Prostate gland (tissue), 2 donors: ENCODE measurements at regions not wholly inside any gene's neighbourhood (a gene's known extent, or its start where the extent isn't known, plus 50 kb on each side); places are given as distances from the start of the nearest gene placed in this dataset.

ENCODE experiments used
- DNase-seq: peaks from one replicate; pipeline ENCODE4 v3.0.0-alpha.2; 2019; ENCODE audit warnings: low spot score
- H3K27ac ChIP-seq, 2 donors: fragments of 200-600 bp; sonication (generic); 2 replicates each; pipeline ENCODE4 v1.5.1; 2017 to 2019
- H3K27me3 ChIP-seq: fragments of 200-600 bp; sonication (generic); replicated peaks from 2 replicates; pipeline ENCODE4 v1.5.1; 2019; ENCODE audit not compliant: insufficient read depth
- H3K36me3 ChIP-seq, 2 donors: fragments of 200-600 bp; sonication (generic); 1 replicate in 1 of 2; 2 replicates in 1 of 2; pipeline versions ENCODE4 v1.5.1 to v1.8.1; 2017 to 2019
- H3K4me1 ChIP-seq: fragments of 200-600 bp; sonication (generic); replicated peaks from 2 replicates; pipeline ENCODE4 v1.5.1; 2019
- H3K4me3 ChIP-seq, 2 donors: fragments of 200-600 bp; sonication (generic); 2 replicates each; pipeline ENCODE4 v1.5.1; 2017 to 2019
- H3K9me3 ChIP-seq: fragments of 200-600 bp; sonication (generic); 2 replicates; pipeline ENCODE4 v1.5.1; 2017
- POLR2A ChIP-seq: fragments of 450-650 bp; IDR thresholded peaks from one replicate; pipeline ENCODE4 v1.6.1; 2016; ENCODE audit warnings: antibody characterized with exemption, mild to moderate bottlenecking
- POLR2AphosphoS5 ChIP-seq: sonication (generic); formaldehyde crosslinking; IDR thresholded peaks from one replicate; pipeline ENCODE4 v1.6.1; 2017; ENCODE audit warnings: antibody characterized with exemption
- WGBS: methylation state at CpG from one replicate; pipeline ENCODE4 v1.1.5; 2018; 5-methylcytosine and 5-hydroxymethylcytosine counted together
- intact Hi-C: fragments of 100-400 bp; cut with DNase I; formaldehyde crosslinking; loops from one replicate; pipeline ENCODE4 v1.14.2; 2022
- TF ChIP-seq, protein P1 (sequence below), 4 experiments: fragments of 200-600 bp in 2 of 4; fragments of 450-650 bp in 2 of 4; sonication (generic) in 2 of 4; IDR thresholded peaks; 1 replicate in 3 of 4; 2 replicates in 1 of 4; pipeline ENCODE4 v1.5.1; 2016 to 2019; ENCODE audit warnings: antibody characterized with exemption in 4 of 4, mild to moderate bottlenecking in 2 of 4, moderate library complexity in 2 of 4

- WGBS, result 54% methylated on average over 3 of the region's 3 CpGs
- intact Hi-C loops, result no loop called here
- no peak overlapping the region for H3K27ac ChIP-seq
Measured at GRCh38 chr10:22111705-22112104, 106.1 kb downstream of the EBLN1 start.

DNA sequence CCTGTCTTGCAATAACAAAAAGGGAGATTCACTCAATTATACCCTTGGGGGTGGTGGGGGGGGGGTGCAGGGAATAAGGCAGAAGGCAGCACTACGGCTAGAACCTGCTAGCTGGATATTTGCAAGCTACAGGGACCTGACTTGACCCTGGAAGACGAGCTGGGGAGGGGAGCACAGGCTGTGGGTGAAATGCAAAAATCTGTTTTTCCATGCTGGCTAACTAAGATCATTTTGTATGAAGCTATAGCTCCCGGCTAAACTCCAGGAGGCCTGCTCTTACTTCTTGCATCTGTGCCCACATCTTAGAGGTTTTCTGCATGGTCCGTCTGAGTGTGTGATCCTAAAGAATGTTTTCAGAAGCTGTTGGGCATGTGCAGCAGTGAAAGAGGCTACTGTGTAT lies 106.6 kb downstream of the EBLN1 start:
- Histone ChIP-seq H3K9me3 (no peaks in the 10 kb centered on the region), H3K4me1 (no peaks in the 10 kb centered on the region), H3K27me3 (no peaks in the 10 kb centered on the region), H3K36me3 (no peaks in the 10 kb centered on the region), H3K27ac (no peak overlapping the region), H3K4me3 (no peak overlapping the region)
- TF ChIP-seq POLR2AphosphoS5 (no peak), POLR2A (no peak)
- TF ChIP-seq, protein P1, sequence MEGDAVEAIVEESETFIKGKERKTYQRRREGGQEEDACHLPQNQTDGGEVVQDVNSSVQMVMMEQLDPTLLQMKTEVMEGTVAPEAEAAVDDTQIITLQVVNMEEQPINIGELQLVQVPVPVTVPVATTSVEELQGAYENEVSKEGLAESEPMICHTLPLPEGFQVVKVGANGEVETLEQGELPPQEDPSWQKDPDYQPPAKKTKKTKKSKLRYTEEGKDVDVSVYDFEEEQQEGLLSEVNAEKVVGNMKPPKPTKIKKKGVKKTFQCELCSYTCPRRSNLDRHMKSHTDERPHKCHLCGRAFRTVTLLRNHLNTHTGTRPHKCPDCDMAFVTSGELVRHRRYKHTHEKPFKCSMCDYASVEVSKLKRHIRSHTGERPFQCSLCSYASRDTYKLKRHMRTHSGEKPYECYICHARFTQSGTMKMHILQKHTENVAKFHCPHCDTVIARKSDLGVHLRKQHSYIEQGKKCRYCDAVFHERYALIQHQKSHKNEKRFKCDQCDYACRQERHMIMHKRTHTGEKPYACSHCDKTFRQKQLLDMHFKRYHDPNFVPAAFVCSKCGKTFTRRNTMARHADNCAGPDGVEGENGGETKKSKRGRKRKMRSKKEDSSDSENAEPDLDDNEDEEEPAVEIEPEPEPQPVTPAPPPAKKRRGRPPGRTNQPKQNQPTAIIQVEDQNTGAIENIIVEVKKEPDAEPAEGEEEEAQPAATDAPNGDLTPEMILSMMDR (IDR thresholded peaks at IDR 0.05), result no peak
- WGBS, result 46% methylated on average over 4 of the region's 4 CpGs
- intact Hi-C loops, result no loop called here
- no peak for DNase-seq

More at GRCh38 chr10:22111705-22112104, 106.1 kb downstream of the EBLN1 start:
- TF ChIP-seq POLR2AphosphoS5 (no peak), POLR2A (no peak)
- TF ChIP-seq, protein P1 (IDR thresholded peaks at IDR 0.05), result no peak
- Histone ChIP-seq H3K36me3 (no peaks in the 10 kb centered on the region), H3K4me3 (no peak overlapping the region), H3K9me3 (no peaks in the 10 kb centered on the region), H3K4me1 (no peaks in the 10 kb centered on the region), H3K27me3 (no peaks in the 10 kb centered on the region)
- no peak for DNase-seq

- Histone ChIP-seq H3K4me3 (no peak overlapping the region), H3K4me1 (no peaks in the 10 kb centered on the region), H3K27me3 (no peaks in the 10 kb centered on the region), H3K9me3 (no peaks in the 10 kb centered on the region), H3K27ac (no peak overlapping the region), H3K36me3 (no peaks in the 10 kb centered on the region)
- no peak for DNase-seq
- TF ChIP-seq POLR2A (no peak), POLR2AphosphoS5 (no peak)
- TF ChIP-seq, protein P1 (IDR thresholded peaks at IDR 0.05), result no peak
- intact Hi-C loops, result no loop called here
- WGBS, result 17% methylated on average over 3 of the region's 3 CpGs
Measured at GRCh38 chr10:22110761-22111160, 107.1 kb downstream of the EBLN1 start.

DNA sequence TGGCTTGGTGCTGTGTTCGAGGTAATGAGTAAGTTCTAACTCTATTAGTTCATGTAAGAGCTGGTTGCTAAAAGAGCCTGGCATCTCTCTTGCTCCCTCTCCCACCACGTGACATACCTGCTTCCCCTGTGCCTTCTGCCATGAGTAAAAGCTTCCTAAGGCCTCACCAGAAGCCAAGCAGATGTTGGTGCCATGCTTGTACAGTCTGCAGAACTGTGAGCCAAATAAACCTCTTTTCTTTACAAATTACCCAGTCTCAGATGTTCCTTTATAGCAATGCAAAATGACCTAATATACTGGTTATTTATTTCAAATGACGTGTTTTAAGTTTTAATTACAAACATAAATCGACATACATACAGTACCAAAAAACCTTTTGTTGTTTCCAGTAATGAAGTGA lies 101.7 kb upstream of the DNAJC1 start:
- H3K4me3 ChIP-seq, result no peak overlapping the region

More for the DNA sequence above, 101.7 kb upstream of the DNAJC1 start:
- Histone ChIP-seq H3K27me3 (no peaks in the 10 kb centered on the region), H3K36me3 (no peaks in the 10 kb centered on the region), H3K9me3 (no peaks in the 10 kb centered on the region), H3K27ac (no peak overlapping the region), H3K4me1 (no peaks in the 10 kb centered on the region)
- TF ChIP-seq POLR2AphosphoS5, result no peak
- no peak for TF ChIP-seq POLR2A
- TF ChIP-seq, protein P1 (IDR thresholded peaks at IDR 0.05), result no peak
- intact Hi-C loops, result no loop called here
- no peak for DNase-seq
- WGBS, result 93% methylated on average over 4 of the region's 4 CpGs
